Keratinocyte (primary cell): ENCODE measurements at regions not wholly inside any gene's neighbourhood (a gene's known extent, or its start where the extent isn't known, plus 50 kb on each side); places are given as distances from the start of the nearest gene placed in this dataset.

Experiments used
- DNase-seq: peaks from one replicate; pipeline ENCODE4 v3.0.0-alpha.2; 2011; ENCODE audit warnings: low read depth, missing footprints, low spot score
- FAIRE-seq: peaks from 2 replicates; lab custom pipeline; 2011; peaks lifted over from hg19 to GRCh38; lab: Jason Lieb, UNC
- H2AFZ ChIP-seq: 2 replicates; pipeline ENCODE4 v1.6.0; 2012; ENCODE audit warnings: low read length, control low read depth, inconsistent platforms; ENCODE audit not compliant: control insufficient read depth
- H3K27ac ChIP-seq: 2 replicates; pipeline ENCODE4 v1.5.1; 2011; ENCODE audit warnings: low read length; ENCODE audit not compliant: control insufficient read depth, insufficient read depth
- H3K27me3 ChIP-seq: 3 replicates; pipeline ENCODE4 v1.6.0; 2011; ENCODE audit warnings: low read length; ENCODE audit not compliant: control insufficient read depth, insufficient read depth; ENCODE audit errors: extremely low read depth
- H3K36me3 ChIP-seq, 2 experiments: 2 replicates in 1 of 2; 3 replicates in 1 of 2; pipeline ENCODE4 v1.5.1; 2011; ENCODE audit warnings: low read length in 2 of 2, mild to moderate bottlenecking in 1 of 2; ENCODE audit not compliant: control insufficient read depth in 2 of 2, insufficient read depth in 2 of 2; ENCODE audit errors: extremely low read depth in 1 of 2
- H3K4me1 ChIP-seq: 3 replicates; pipeline ENCODE4 v1.5.1; 2011; ENCODE audit warnings: low read length; ENCODE audit not compliant: control insufficient read depth, insufficient read depth; ENCODE audit errors: extremely low read depth
- H3K4me2 ChIP-seq: 3 replicates; pipeline ENCODE4 v1.6.0; 2011; ENCODE audit warnings: low read depth, low read length; ENCODE audit not compliant: control insufficient read depth, insufficient read depth; ENCODE audit errors: extremely low read depth
- H3K4me3 ChIP-seq, 3 experiments: fragments of 200-600 bp in 1 of 3; sonication (generic) in 1 of 3; 2 replicates in 2 of 3; 3 replicates in 1 of 3; pipeline ENCODE4 v1.5.1; 2011 to 2016; ENCODE audit warnings: low read length in 3 of 3, mild to moderate bottlenecking in 3 of 3, control low read depth in 2 of 3, inconsistent platforms in 1 of 3, low read depth in 1 of 3, mixed read lengths in 1 of 3, mixed run types in 1 of 3, moderate library complexity in 1 of 3; ENCODE audit not compliant: control insufficient read depth in 2 of 3, insufficient read depth in 2 of 3; ENCODE audit errors: extremely low read depth in 1 of 3
- H3K79me2 ChIP-seq: 2 replicates; pipeline ENCODE4 v1.6.0; 2012; ENCODE audit warnings: low read length; ENCODE audit not compliant: control insufficient read depth, insufficient read depth
- H3K9ac ChIP-seq: 3 replicates; pipeline ENCODE4 v1.6.0; 2011; ENCODE audit warnings: low read length; ENCODE audit not compliant: control insufficient read depth, insufficient read depth; ENCODE audit errors: extremely low read depth
- H3K9me1 ChIP-seq: 3 replicates; pipeline ENCODE4 v1.6.0; 2011; ENCODE audit warnings: low read length; ENCODE audit not compliant: control insufficient read depth, insufficient read depth; ENCODE audit errors: extremely low read depth
- H3K9me3 ChIP-seq: 2 replicates; pipeline ENCODE4 v1.5.1; 2012; ENCODE audit warnings: low read depth, low read length; ENCODE audit not compliant: control insufficient read depth
- H4K20me1 ChIP-seq: 3 replicates; pipeline ENCODE4 v1.6.0; 2011; ENCODE audit warnings: low read length; ENCODE audit not compliant: control insufficient read depth, insufficient read depth; ENCODE audit errors: extremely low read depth
- EZH2 ChIP-seq: IDR thresholded peaks from one replicate; pipeline ENCODE4 v1.6.1; 2012; ENCODE audit warnings: inconsistent platforms, mild to moderate bottlenecking, low read length, moderate library complexity
- dilution Hi-C: fragments of 300-500 bp; cut with MboI; formaldehyde crosslinking; loops from one replicate; pipeline ENCODE4 v1.7.0; 2020; ENCODE audit warnings: low sequenced_read_pairs; ENCODE audit not compliant: extremely low pct_ligation_motif_present
- TF ChIP-seq, protein P1 (sequence below), 3 experiments: IDR thresholded peaks in 1 of 3; conservative IDR thresholded peaks in 1 of 3; optimal IDR thresholded peaks in 1 of 3; 2 replicates in 2 of 3; 3 replicates in 1 of 3; pipeline versions ENCODE3 to v1.5.1; 2011; ENCODE audit warnings: low read length in 3 of 3, mild to moderate bottlenecking in 3 of 3, moderate library complexity in 2 of 3, control low read depth in 1 of 3, inconsistent platforms in 1 of 3; ENCODE audit not compliant: insufficient read depth in 2 of 3; ENCODE audit errors: extremely low read depth in 1 of 3

DNA sequence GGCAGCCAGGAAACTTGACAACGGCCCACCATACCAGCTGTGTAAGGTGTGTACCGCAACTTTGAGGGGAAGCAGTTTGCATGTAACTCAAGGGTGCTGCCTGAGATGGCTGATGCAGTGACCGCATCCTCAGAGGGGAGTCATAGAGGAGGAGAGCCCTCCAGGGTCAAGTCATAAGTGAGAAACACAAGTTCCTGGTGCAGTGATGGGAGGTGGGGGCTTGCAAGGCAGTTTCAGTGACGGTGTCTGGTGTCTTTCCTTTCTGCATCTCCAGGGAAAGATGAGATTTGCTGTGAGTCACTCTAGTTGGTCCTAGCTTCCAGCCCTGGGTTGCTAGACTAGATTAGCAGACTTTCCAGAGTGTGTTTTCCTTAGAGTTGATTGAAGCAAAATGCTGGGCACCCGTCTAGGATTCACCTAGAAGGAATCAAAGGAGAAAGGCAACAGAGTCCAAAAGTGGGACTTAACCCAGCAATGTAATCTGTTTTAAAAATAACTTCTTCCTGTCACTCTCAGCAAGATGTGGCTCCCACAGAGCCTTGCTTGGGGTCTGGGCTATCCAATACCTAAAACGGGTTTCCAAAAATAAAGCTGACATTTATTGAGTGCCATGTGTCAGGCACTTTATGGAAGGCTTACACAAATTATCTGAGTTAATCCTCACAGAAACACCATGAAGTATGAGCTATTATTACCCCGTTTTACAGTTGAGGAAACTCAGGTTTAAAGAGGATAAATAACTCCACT, 265.4 kb upstream of the PLET1 start:
- no peak overlapping the region for H3K27ac ChIP-seq
- peaks cover 16% of the 10 kb centered on the region for H3K4me1 ChIP-seq
- no peaks in the 10 kb centered on the region for H4K20me1 ChIP-seq
- H3K4me3 ChIP-seq = no peak overlapping the region
- H3K36me3 ChIP-seq = no peaks in the 10 kb centered on the region
- H2AFZ ChIP-seq = no peak overlapping the region
- DNase-seq (no peak), FAIRE-seq (no peak)
- H3K79me2 ChIP-seq = no peaks in the 10 kb centered on the region
- dilution Hi-C loops = no loop called here
- no peak for TF ChIP-seq EZH2
- TF ChIP-seq, protein P1, sequence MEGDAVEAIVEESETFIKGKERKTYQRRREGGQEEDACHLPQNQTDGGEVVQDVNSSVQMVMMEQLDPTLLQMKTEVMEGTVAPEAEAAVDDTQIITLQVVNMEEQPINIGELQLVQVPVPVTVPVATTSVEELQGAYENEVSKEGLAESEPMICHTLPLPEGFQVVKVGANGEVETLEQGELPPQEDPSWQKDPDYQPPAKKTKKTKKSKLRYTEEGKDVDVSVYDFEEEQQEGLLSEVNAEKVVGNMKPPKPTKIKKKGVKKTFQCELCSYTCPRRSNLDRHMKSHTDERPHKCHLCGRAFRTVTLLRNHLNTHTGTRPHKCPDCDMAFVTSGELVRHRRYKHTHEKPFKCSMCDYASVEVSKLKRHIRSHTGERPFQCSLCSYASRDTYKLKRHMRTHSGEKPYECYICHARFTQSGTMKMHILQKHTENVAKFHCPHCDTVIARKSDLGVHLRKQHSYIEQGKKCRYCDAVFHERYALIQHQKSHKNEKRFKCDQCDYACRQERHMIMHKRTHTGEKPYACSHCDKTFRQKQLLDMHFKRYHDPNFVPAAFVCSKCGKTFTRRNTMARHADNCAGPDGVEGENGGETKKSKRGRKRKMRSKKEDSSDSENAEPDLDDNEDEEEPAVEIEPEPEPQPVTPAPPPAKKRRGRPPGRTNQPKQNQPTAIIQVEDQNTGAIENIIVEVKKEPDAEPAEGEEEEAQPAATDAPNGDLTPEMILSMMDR (optimal IDR thresholded peaks at IDR 0.05 in 1 of 3, IDR thresholded peaks at IDR 0.05 in 1 of 3, conservative IDR thresholded peaks at IDR 0.05 in 1 of 3; ENCODE audit: extremely low read depth in 1 of 3, insufficient read depth in 2 of 3, low read length in 3 of 3) = peak in 1 of 3 experiments; percentile 0
- H3K9me3 ChIP-seq = no peaks in the 10 kb centered on the region
- H3K27me3 ChIP-seq = no peaks in the 10 kb centered on the region
- no peak overlapping the region for H3K4me2 ChIP-seq
- no peak overlapping the region for H3K9ac ChIP-seq
- no peaks in the 10 kb centered on the region for H3K9me1 ChIP-seq

GRCh38 chr11:112526699-112527416, 266.2 kb upstream of the PLET1 start:
- H3K36me3 ChIP-seq = no peaks in the 10 kb centered on the region
- no peak overlapping the region for H3K4me2 ChIP-seq
- no peaks in the 10 kb centered on the region for H3K9me3 ChIP-seq
- H3K27me3 ChIP-seq = no peaks in the 10 kb centered on the region
- H3K9me1 ChIP-seq = no peaks in the 10 kb centered on the region
- no peaks in the 10 kb centered on the region for H3K79me2 ChIP-seq
- TF ChIP-seq, protein P1 (optimal IDR thresholded peaks at IDR 0.05 in 1 of 3, IDR thresholded peaks at IDR 0.05 in 1 of 3, conservative IDR thresholded peaks at IDR 0.05 in 1 of 3; ENCODE audit: extremely low read depth in 1 of 3, insufficient read depth in 2 of 3, low read length in 3 of 3) = no peak
- no peak for TF ChIP-seq EZH2
- FAIRE-seq (no peak), DNase-seq (peak; percentile 35)
- H3K9ac ChIP-seq = no peak overlapping the region
- dilution Hi-C loops = no loop called here
- H3K27ac ChIP-seq = no peak overlapping the region
- H3K4me1 ChIP-seq = peaks cover 16% of the 10 kb centered on the region
- no peak overlapping the region for H2AFZ ChIP-seq
- no peaks in the 10 kb centered on the region for H4K20me1 ChIP-seq
- no peak overlapping the region for H3K4me3 ChIP-seq
